K562 (cell line): ENCODE measurements at regions not wholly inside any gene's neighbourhood (a gene's known extent, or its start where the extent isn't known, plus 50 kb on each side); places are given as distances from the start of the nearest gene placed in this dataset.
A peak's percentile ranks its signal among the peaks of the same experiment; 100 is the strongest.

Experiments
- ATAC-seq: fragments of 200-7000 bp; cut with Tn5 transposase; 3 replicates; pipeline ENCODE4 v1.9.1; 2020; ENCODE audit warnings: moderate library complexity
- BruUV-seq: library from RNA; stranded (reverse); fragments of 400-500 nt; replicated peaks from 2 replicates; lab custom pipeline; 2021; lab: Mats Ljungman, UMichigan
- CTCF ChIA-PET: fragments of 300-600 bp; formaldehyde crosslinking; extraction: SDS; loops from one replicate; lab custom pipeline; 2021; ENCODE audit warnings: low intra/inter-chr PET ratio; lab: Yijun Ruan, JAX
- POLR2A ChIA-PET: fragments of 300-600, 350-650 bp; sonication (Branson Sonifier 250); formaldehyde crosslinking; extraction: SDS; loops from one replicate; lab custom pipeline; 2021; ENCODE audit warnings: antibody characterized with exemption, inconsistent platforms; lab: Yijun Ruan, JAX
- DNase-seq, 4 experiments: peaks; one replicate each; pipeline versions ENCODE4 v3.0.0 to v3.0.0-alpha.2; 2011 to 2018; ENCODE audit warnings: low spot score in 3 of 4, mixed read lengths in 3 of 4; ENCODE audit errors: extremely low read depth in 1 of 4
- FAIRE-seq: peaks from 2 replicates; lab custom pipeline; 2011; peaks lifted over from hg19 to GRCh38; lab: Jason Lieb, UNC
- H2AFZ ChIP-seq: 2 replicates; pipeline ENCODE4 v1.6.0; 2011; ENCODE audit warnings: low read depth, low read length, control low read depth, inconsistent platforms
- H3K27ac ChIP-seq: fragments of 200-600 bp; 3 replicates; pipeline ENCODE4 v1.8.0; 2011; ENCODE audit warnings: low read depth, mild to moderate bottlenecking, control low read depth, inconsistent platforms, low read length, moderate library complexity, mixed read lengths; ENCODE audit errors: extremely low read depth
- H3K27me3 ChIP-seq, 2 experiments: fragments of 300-600 bp in 1 of 2; 2 replicates in 1 of 2; 3 replicates in 1 of 2; pipeline versions ENCODE4 v1.6.0 to v1.8.0; 2011; ENCODE audit warnings: inconsistent platforms in 2 of 2, low read length in 2 of 2, mild to moderate bottlenecking in 1 of 2, mixed read lengths in 1 of 2, moderate library complexity in 1 of 2; ENCODE audit not compliant: control insufficient read depth in 2 of 2, insufficient read depth in 2 of 2
- H3K36me3 ChIP-seq: fragments of 300-600 bp; 3 replicates; pipeline ENCODE4 v1.8.0; 2011; ENCODE audit warnings: mild to moderate bottlenecking, low read length, inconsistent platforms; ENCODE audit not compliant: control insufficient read depth, insufficient read depth
- H3K4me1 ChIP-seq, 2 experiments: fragments of 200-600 bp in 1 of 2; replicated peaks in 1 of 2; 2 replicates in 1 of 2; 3 replicates in 1 of 2; pipeline versions ENCODE4 v1.5.1 to v1.8.0; 2011; ENCODE audit warnings: inconsistent platforms in 2 of 2, low read length in 2 of 2, mild to moderate bottlenecking in 1 of 2, mixed read lengths in 1 of 2, moderate library complexity in 1 of 2; ENCODE audit not compliant: control insufficient read depth in 2 of 2, insufficient read depth in 2 of 2
- H3K4me2 ChIP-seq: 2 replicates; pipeline ENCODE4 v1.6.1; 2011; ENCODE audit warnings: low read length, control low read depth, inconsistent platforms, mixed read lengths; ENCODE audit not compliant: insufficient read depth
- H3K4me3 ChIP-seq: fragments of 200-600 bp; sonication (generic), shearing (Covaris generic); 2 replicates; pipeline ENCODE4 v1.5.1; 2016; ENCODE audit warnings: control low read depth, inconsistent platforms
- H3K79me2 ChIP-seq: fragments of 200-600 bp; 3 replicates; pipeline ENCODE4 v1.8.0; 2011; ENCODE audit warnings: low read length, inconsistent platforms; ENCODE audit not compliant: control insufficient read depth, insufficient read depth
- H3K9ac ChIP-seq, 2 experiments: 2 replicates each; pipeline versions ENCODE4 v1.6.0 to v1.6.1; 2011; ENCODE audit warnings: low read depth in 2 of 2, low read length in 2 of 2, control low read depth in 1 of 2, inconsistent platforms in 1 of 2, mild to moderate bottlenecking in 1 of 2, mixed read lengths in 1 of 2; ENCODE audit not compliant: insufficient read depth in 1 of 2
- H3K9me1 ChIP-seq: one replicate; pipeline ENCODE4 v1.6.0; 2011; ENCODE audit warnings: inconsistent platforms, mild to moderate bottlenecking, low read length, moderate library complexity; ENCODE audit not compliant: control insufficient read depth, insufficient read depth
- H3K9me3 ChIP-seq: replicated peaks from 2 replicates; pipeline ENCODE4 v1.5.1; 2011; ENCODE audit warnings: low read depth, low read length, inconsistent platforms; ENCODE audit not compliant: control insufficient read depth, insufficient read depth
- H4K20me1 ChIP-seq: replicated peaks from 2 replicates; pipeline ENCODE4 v1.6.1; 2011; ENCODE audit warnings: low read length, inconsistent platforms, mixed read lengths; ENCODE audit not compliant: control insufficient read depth, insufficient read depth
- ADNP ChIP-seq: fragments of 200-800 bp; sonication (Bioruptor generic); IDR thresholded peaks from 2 replicates; pipeline ENCODE4 v1.6.1; 2016; ENCODE audit warnings: missing genetic modification characterization, missing compliant biosample characterization
- ARHGAP35 ChIP-seq: fragments of 450-650 bp; IDR thresholded peaks from 2 replicates; pipeline ENCODE4 v1.6.1; 2018; ENCODE audit not compliant: partially characterized antibody
- ARID1B ChIP-seq: fragments of 450-650 bp; IDR thresholded peaks from 2 replicates; pipeline ENCODE4 v1.6.1; 2016; ENCODE audit warnings: antibody characterized with exemption, mild to moderate bottlenecking, inconsistent platforms
- ETV1 ChIP-seq: fragments of 450-650 bp; conservative IDR thresholded peaks from 2 replicates; pipeline ENCODE4 v1.6.1; 2016; ENCODE audit warnings: missing genetic modification characterization, control low read depth, low read depth, missing compliant biosample characterization
- EZH2 ChIP-seq: IDR thresholded peaks from 2 replicates; pipeline ENCODE4 v1.6.1; 2012; ENCODE audit warnings: low read depth, mild to moderate bottlenecking, inconsistent platforms, low read length, borderline replicate concordance
- GABPA ChIP-seq: fragments of 200-800 bp; sonication (Bioruptor generic); conservative IDR thresholded peaks from 2 replicates; pipeline ENCODE4 v1.6.1; 2016; ENCODE audit warnings: low read depth, missing genetic modification characterization, missing compliant biosample characterization
- ILK ChIP-seq: fragments of 450-650 bp; IDR thresholded peaks from 2 replicates; pipeline ENCODE4 v1.6.1; 2016; ENCODE audit warnings: missing genetic modification characterization, low read depth, mild to moderate bottlenecking, missing compliant biosample characterization, moderate library complexity, borderline replicate concordance
- MTF1 ChIP-seq: fragments of 250-450 bp; sonication (Bioruptor Pico); IDR thresholded peaks from 2 replicates; pipeline ENCODE4 v1.9.0; 2021; ENCODE audit warnings: moderate library complexity, mild to moderate bottlenecking, inconsistent platforms, borderline replicate concordance
- OTX1 ChIP-seq: fragments of 450-650 bp; formaldehyde crosslinking; IDR thresholded peaks from 2 replicates; pipeline ENCODE4 v1.4.0; 2022; ENCODE audit warnings: mild to moderate bottlenecking
- PTTG1 ChIP-seq: fragments of 450-650 bp; IDR thresholded peaks from 2 replicates; pipeline ENCODE4 v1.6.1; 2016; ENCODE audit warnings: low read depth, mild to moderate bottlenecking, missing genetic modification characterization, missing compliant biosample characterization
- ZC3H4 ChIP-seq: sonication (generic); formaldehyde crosslinking; IDR thresholded peaks from 2 replicates; pipeline ENCODE4 v1.9.0; 2021; ENCODE audit warnings: missing genetic modification reagents, borderline replicate concordance
- ZFX ChIP-seq: sonication (generic); formaldehyde crosslinking; IDR thresholded peaks from 2 replicates; pipeline ENCODE4 v1.8.0; 2022; ENCODE audit warnings: mild to moderate bottlenecking, missing genetic modification reagents, moderate library complexity
- ZNF282 ChIP-seq: sonication (generic); formaldehyde crosslinking; IDR thresholded peaks from 2 replicates; pipeline ENCODE4 v1.8.1; 2023; ENCODE audit warnings: missing genetic modification reagents
- WGBS: fragments of 100-300 bp; shearing (Covaris generic); methylation state at CpG from one replicate; pipeline ENCODE4 v1.1.6; 2016; ENCODE audit warnings: low coverage, mixed read lengths; ENCODE audit not compliant: insufficient coverage; ENCODE audit errors: missing lambda C conversion rate; 5-methylcytosine and 5-hydroxymethylcytosine counted together
- in situ Hi-C: fragments of 300-500 bp; cut with MboI; formaldehyde crosslinking; loops from 4 replicates; pipeline ENCODE4 v1.15.0; 2018; ENCODE audit warnings: inconsistent platforms, mixed read lengths
- intact Hi-C: fragments of 100-400 bp; cut with micrococcal nuclease; formaldehyde crosslinking; loops from 2 replicates; pipeline ENCODE4 v1.14.2; 2022
- TF ChIP-seq, protein P1 (sequence below): IDR thresholded peaks from 2 replicates; pipeline ENCODE4 v1.6.1; 2012; ENCODE audit warnings: low read depth, low read length, improper control_type of control experiment, borderline replicate concordance
- TF ChIP-seq, protein P2 (sequence below): fragments of 450-650 bp; formaldehyde crosslinking; IDR thresholded peaks from 2 replicates; pipeline ENCODE4 v1.4.0; 2022; ENCODE audit warnings: mild to moderate bottlenecking, moderate library complexity
- TF ChIP-seq, protein P3 (sequence below), 2 experiments: fragments of 450-650 bp in 1 of 2; sonication (generic) in 1 of 2; formaldehyde crosslinking in 1 of 2; IDR thresholded peaks in 1 of 2; conservative IDR thresholded peaks in 1 of 2; 2 replicates each; pipeline versions ENCODE4 v1.6.1 to v1.8.1; 2016 to 2023; ENCODE audit warnings: mild to moderate bottlenecking in 2 of 2, moderate library complexity in 2 of 2, inconsistent platforms in 1 of 2, missing genetic modification reagents in 1 of 2
- TF ChIP-seq, protein P4 (sequence below): fragments of 450-650 bp; IDR thresholded peaks from 2 replicates; pipeline ENCODE4 v1.6.1; 2016

DNA sequence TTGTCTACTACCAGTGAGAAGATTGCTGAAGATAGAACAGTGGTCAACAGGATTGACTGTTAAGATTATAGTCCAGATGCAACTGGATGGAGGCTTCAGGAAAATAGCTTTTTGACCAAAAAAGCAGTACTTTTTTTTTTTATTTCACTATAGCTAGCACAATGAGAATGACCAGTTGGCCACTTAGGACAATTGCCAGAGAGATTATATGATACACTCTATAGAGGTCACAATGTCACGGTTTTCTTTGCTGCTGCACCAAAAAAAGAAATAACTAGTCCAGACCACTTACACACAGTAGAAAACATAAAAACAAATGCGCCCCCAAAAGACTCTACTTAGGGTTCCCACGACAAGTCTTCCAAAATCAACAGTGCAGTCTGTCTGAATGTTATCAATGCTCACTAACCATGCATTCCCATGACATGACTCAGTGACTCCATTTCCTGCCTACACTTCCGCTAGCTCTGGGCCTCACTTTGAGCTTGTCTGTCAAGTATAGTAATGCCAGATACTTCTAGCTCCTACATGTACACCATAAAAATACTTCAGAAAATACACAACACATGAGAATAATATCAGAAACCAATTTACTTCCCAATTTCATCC lies 209.1 kb upstream of the STARD13 start:
- H3K27ac ChIP-seq: peak overlapping the region; percentile 43; the same call in 1 of the 3 replicates
- in situ Hi-C loops (no loop called here), intact Hi-C loops (loop anchor here (5.0 kb wide), 1 partner anchor 48 kb away; no protein-coding TSS in a partner anchor)
- POLR2A ChIA-PET: interaction anchor here (1.1 kb wide), 1 partner anchor 13 kb away, joined by 3 read pairs; no protein-coding TSS in a partner anchor
- H3K4me2 ChIP-seq: no peak overlapping the region
- no peaks in the 10 kb centered on the region for H3K79me2 ChIP-seq
- H4K20me1 ChIP-seq: no peaks in the 10 kb centered on the region
- 5% methylated on average over 4 of the region's 4 CpGs for WGBS
- peak overlapping the region; percentile 51; the same call in 1 of the 2 replicates for H2AFZ ChIP-seq
- H3K36me3 ChIP-seq: no peaks in the 10 kb centered on the region
- no peak overlapping the region for H3K4me3 ChIP-seq
- DNase-seq (peak in 3 of 4 experiments; percentile 4 to 39 (median 5)), FAIRE-seq (no peak), ATAC-seq (peak; percentile 74)
- H3K9ac ChIP-seq: no peak overlapping the region
- peaks cover 0 to 3% of the 10 kb centered on the region in 2 experiments; a peak in 1 of 5 replicates for H3K4me1 ChIP-seq
- no peaks in the 10 kb centered on the region for H3K9me1 ChIP-seq
- no TSS peak for BruUV-seq
- no peaks in the 10 kb centered on the region for H3K27me3 ChIP-seq
- CTCF ChIA-PET: no interaction called here
- no peaks in the 10 kb centered on the region for H3K9me3 ChIP-seq
- TF ChIP-seq MTF1 (CRISPR knock-in tag): no peak
- TF ChIP-seq EZH2: no peak
- TF ChIP-seq, protein P1, sequence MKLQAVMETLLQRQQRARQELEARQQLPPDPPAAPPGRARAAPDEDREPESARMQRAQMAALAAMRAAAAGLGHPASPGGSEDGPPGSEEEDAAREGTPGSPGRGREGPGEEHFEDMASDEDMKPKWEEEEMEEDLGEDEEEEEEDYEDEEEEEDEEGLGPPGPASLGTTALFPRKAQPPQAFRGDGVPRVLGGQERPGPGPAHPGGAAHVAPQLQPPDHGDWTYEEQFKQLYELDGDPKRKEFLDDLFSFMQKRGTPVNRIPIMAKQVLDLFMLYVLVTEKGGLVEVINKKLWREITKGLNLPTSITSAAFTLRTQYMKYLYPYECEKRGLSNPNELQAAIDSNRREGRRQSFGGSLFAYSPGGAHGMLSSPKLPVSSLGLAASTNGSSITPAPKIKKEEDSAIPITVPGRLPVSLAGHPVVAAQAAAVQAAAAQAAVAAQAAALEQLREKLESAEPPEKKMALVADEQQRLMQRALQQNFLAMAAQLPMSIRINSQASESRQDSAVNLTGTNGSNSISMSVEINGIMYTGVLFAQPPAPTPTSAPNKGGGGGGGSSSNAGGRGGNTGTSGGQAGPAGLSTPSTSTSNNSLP: no peak
- no peak for TF ChIP-seq ZFX (CRISPR knock-in tag)
- peak; percentile 59 for TF ChIP-seq GABPA (tag)
- no peak for TF ChIP-seq ARHGAP35
- no peak for TF ChIP-seq ILK (tag)
- no peak for TF ChIP-seq ZC3H4 (CRISPR knock-in tag)
- TF ChIP-seq PTTG1: no peak
- TF ChIP-seq ZNF282: no peak
- TF ChIP-seq, protein P2, sequence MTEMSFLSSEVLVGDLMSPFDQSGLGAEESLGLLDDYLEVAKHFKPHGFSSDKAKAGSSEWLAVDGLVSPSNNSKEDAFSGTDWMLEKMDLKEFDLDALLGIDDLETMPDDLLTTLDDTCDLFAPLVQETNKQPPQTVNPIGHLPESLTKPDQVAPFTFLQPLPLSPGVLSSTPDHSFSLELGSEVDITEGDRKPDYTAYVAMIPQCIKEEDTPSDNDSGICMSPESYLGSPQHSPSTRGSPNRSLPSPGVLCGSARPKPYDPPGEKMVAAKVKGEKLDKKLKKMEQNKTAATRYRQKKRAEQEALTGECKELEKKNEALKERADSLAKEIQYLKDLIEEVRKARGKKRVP: no peak
- TF ChIP-seq ARID1B: peak; percentile 42; the same call in 1 of the 2 replicates
- no peak for TF ChIP-seq ADNP (tag)
- TF ChIP-seq OTX1 (CRISPR knock-in tag): no peak
- TF ChIP-seq, protein P3, sequence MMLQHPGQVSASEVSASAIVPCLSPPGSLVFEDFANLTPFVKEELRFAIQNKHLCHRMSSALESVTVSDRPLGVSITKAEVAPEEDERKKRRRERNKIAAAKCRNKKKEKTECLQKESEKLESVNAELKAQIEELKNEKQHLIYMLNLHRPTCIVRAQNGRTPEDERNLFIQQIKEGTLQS (IDR thresholded peaks at IDR 0.05): peak; percentile 44
- TF ChIP-seq, protein P3 (CRISPR knock-in tag; conservative IDR thresholded peaks at IDR 0.05): no peak
- TF ChIP-seq ETV1 (tag): peak; percentile 66
- TF ChIP-seq, protein P4, sequence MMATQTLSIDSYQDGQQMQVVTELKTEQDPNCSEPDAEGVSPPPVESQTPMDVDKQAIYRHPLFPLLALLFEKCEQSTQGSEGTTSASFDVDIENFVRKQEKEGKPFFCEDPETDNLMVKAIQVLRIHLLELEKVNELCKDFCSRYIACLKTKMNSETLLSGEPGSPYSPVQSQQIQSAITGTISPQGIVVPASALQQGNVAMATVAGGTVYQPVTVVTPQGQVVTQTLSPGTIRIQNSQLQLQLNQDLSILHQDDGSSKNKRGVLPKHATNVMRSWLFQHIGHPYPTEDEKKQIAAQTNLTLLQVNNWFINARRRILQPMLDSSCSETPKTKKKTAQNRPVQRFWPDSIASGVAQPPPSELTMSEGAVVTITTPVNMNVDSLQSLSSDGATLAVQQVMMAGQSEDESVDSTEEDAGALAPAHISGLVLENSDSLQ: peak; percentile 41; the same call in 1 of the 2 replicates
